Progenitor cell of endocrine pancreas (in vitro differentiated cells): ENCODE measurements at regions not wholly inside any gene's neighbourhood (a gene's known extent, or its start where the extent isn't known, plus 50 kb on each side); places are given as distances from the start of the nearest gene placed in this dataset.

Source experiments
- DNase-seq: peaks from one replicate; pipeline ENCODE4 v3.0.0; 2021; ENCODE audit warnings: low spot score; ENCODE audit not compliant: unreplicated experiment
- H3K27ac Mint-ChIP-seq: 2 replicates; pipeline ENCODE4 v1.8.0; 2021; ENCODE audit warnings: mild to moderate bottlenecking, moderate library complexity, mixed read lengths
- H3K27me3 Mint-ChIP-seq: 2 replicates; pipeline ENCODE4 v1.8.0; 2021; ENCODE audit warnings: mixed read lengths
- H3K36me3 Mint-ChIP-seq: 2 replicates; pipeline ENCODE4 v1.8.0; 2022; ENCODE audit warnings: mixed read lengths; ENCODE audit not compliant: insufficient read depth
- H3K4me1 Mint-ChIP-seq: 2 replicates; pipeline ENCODE4 v1.8.0; 2021; ENCODE audit warnings: low read depth, mixed read lengths
- H3K4me3 Mint-ChIP-seq: 2 replicates; pipeline ENCODE4 v1.8.0; 2021; ENCODE audit warnings: low read depth, mild to moderate bottlenecking, moderate library complexity, mixed read lengths
- H3K9me3 Mint-ChIP-seq: 2 replicates; pipeline ENCODE4 v1.8.0; 2021; ENCODE audit warnings: low read depth, mixed read lengths
- CTCF ChIP-seq: fragments of 200-600 bp; sonication (generic); IDR thresholded peaks from one replicate; pipeline ENCODE4 v1.5.0; 2021; ENCODE audit warnings: antibody characterized with exemption, mild to moderate bottlenecking; ENCODE audit not compliant: unreplicated experiment

DNA sequence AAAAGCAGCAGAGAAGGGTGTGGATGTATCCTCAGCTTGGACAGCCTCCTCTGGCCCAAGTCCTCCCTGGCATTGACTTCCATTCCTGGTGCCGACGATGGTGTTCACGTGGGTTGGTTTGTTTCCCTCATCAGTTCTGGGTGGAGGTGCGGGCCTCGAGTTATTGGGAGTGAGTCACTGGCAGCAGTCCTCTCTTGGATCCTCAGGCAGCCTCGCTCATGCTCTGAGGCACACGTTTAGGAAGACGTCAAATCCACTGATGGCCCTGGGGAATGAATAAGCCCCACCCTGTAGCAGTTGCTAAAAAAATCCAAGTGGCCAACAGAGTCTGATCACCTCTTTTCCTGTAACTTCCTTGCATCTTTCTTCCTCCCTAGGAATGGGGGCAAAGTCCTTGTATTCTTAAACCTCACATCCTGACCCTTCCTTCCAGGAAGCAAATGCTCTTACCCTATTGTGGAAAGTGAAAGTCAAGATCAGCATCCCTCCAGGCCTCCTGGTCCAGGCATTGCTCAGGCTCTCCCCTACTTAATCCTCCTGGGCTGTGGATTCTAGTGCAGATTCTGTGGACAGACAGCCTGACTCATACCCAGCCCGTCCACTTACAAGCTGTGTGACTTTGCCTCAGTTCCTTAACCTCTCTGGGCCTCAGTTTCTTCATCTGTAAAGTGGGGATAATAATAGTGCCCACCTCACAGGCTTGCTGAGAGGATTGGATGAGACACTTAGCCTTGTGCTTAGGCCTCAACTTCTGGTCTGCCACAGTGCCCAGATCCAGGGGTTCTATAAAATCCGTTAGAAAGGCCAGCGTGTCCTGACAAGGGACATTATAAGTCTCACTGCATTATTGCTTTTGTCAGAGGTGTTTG lies 111.1 kb downstream of the TLR5 start:
- peaks cover 85% of the 10 kb centered on the region for H3K27me3 Mint-ChIP-seq
- DNase-seq: no peak
- H3K36me3 Mint-ChIP-seq: no peaks in the 10 kb centered on the region
- H3K27ac Mint-ChIP-seq: no peak overlapping the region
- no peak for TF ChIP-seq CTCF
- peaks cover 17% of the 10 kb centered on the region for H3K4me1 Mint-ChIP-seq
- no peaks in the 10 kb centered on the region for H3K9me3 Mint-ChIP-seq
- H3K4me3 Mint-ChIP-seq: no peak overlapping the region

- no peak overlapping the region for H3K4me3 Mint-ChIP-seq
- no peak for DNase-seq
- H3K27ac Mint-ChIP-seq: no peak overlapping the region
- H3K9me3 Mint-ChIP-seq: no peaks in the 10 kb centered on the region
- H3K4me1 Mint-ChIP-seq: peaks cover 16% of the 10 kb centered on the region
- H3K36me3 Mint-ChIP-seq: no peaks in the 10 kb centered on the region
- H3K27me3 Mint-ChIP-seq: peaks cover 87% of the 10 kb centered on the region
- TF ChIP-seq CTCF: no peak
Measured at GRCh38 chr1:223033658-223034057, 109.4 kb downstream of the TLR5 start.

DNA sequence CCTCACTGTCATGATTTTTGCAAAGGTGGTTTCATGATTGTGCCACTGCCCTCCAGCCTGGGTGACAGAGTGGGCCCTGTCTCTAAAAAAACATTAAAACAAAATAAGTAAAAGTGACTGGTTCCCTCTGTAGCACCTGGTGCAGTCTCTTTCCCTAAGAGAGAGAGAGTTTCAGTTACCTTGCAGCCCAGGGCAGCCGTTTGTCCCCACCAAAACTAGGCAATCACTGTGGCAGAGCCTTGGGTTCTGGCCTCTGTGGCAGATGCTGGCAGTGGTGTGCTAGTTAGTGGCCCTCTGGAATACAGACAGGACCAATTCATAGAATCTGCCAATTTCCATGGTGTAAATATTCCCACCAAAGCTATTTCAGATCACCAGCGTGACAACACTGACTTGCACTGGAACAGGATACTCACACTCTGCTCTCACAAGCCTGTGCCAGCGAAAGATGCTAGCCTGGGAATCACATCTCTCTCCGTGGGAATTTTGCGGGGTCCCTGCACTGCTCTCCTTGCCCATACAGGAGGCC lies 108.7 kb downstream of the TLR5 start:
- no peak overlapping the region for H3K27ac Mint-ChIP-seq
- H3K4me1 Mint-ChIP-seq: peaks cover 16% of the 10 kb centered on the region
- H3K4me3 Mint-ChIP-seq: no peak overlapping the region
- no peak for TF ChIP-seq CTCF
- no peak for DNase-seq
- no peaks in the 10 kb centered on the region for H3K9me3 Mint-ChIP-seq
- H3K36me3 Mint-ChIP-seq: no peaks in the 10 kb centered on the region
- H3K27me3 Mint-ChIP-seq: peaks cover 85% of the 10 kb centered on the region

- peaks cover 82% of the 10 kb centered on the region for H3K27me3 Mint-ChIP-seq
Measured at GRCh38 chr1:223035724-223036478, 107.1 kb downstream of the TLR5 start.

More at GRCh38 chr1:223035724-223036478, 107.1 kb downstream of the TLR5 start:
- Mint-ChIP-seq H3K4me1 (peaks cover 3% of the 10 kb centered on the region), H3K4me3 (no peak overlapping the region), H3K36me3 (no peaks in the 10 kb centered on the region), H3K27ac (no peak overlapping the region), H3K9me3 (no peaks in the 10 kb centered on the region)
- DNase-seq: no peak
- no peak for TF ChIP-seq CTCF
